Gastrocnemius medialis (tissue), 4 donors: ENCODE measurements at regions not wholly inside any gene's neighbourhood (a gene's known extent, or its start where the extent isn't known, plus 50 kb on each side); places are given as distances from the start of the nearest gene placed in this dataset.

Experiments
- POLR2A ChIP-seq, 2 donors: fragments of 450-650 bp; IDR thresholded peaks; one replicate each; pipeline ENCODE4 v1.6.1; 2017; ENCODE audit warnings: antibody characterized with exemption in 2 of 2, mild to moderate bottlenecking in 2 of 2, moderate library complexity in 2 of 2
- TF ChIP-seq, protein P1 (sequence below), 5 experiments: fragments of 450-650 bp in 3 of 5; fragments of 200-600 bp in 2 of 5; sonication (generic) in 2 of 5; IDR thresholded peaks in 4 of 5; conservative IDR thresholded peaks in 1 of 5; 1 replicate in 4 of 5; 2 replicates in 1 of 5; pipeline ENCODE4 v1.5.1; 2016 to 2019; ENCODE audit warnings: antibody characterized with exemption in 5 of 5, mild to moderate bottlenecking in 3 of 5, moderate library complexity in 3 of 5

DNA sequence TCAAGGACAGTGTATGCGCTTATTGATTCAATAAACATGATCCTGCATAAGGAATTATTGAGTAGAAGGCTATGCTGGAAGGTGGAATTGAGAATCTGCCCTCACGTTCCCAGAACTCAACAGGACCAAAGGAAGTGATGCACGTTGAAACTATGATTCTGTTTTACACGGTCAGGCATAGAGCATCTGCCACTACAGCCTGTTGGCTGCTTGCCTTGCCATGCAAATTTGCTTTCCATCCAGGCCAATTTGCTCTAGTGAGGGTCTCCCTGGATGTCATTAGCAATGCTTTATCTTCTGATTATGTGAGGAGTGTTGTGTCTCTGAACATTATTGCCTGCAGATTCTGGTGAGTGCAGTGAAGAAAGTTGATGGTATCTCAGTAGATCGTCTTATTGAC, 132.9 kb downstream of the ADRA2A start:
- TF ChIP-seq, protein P1, sequence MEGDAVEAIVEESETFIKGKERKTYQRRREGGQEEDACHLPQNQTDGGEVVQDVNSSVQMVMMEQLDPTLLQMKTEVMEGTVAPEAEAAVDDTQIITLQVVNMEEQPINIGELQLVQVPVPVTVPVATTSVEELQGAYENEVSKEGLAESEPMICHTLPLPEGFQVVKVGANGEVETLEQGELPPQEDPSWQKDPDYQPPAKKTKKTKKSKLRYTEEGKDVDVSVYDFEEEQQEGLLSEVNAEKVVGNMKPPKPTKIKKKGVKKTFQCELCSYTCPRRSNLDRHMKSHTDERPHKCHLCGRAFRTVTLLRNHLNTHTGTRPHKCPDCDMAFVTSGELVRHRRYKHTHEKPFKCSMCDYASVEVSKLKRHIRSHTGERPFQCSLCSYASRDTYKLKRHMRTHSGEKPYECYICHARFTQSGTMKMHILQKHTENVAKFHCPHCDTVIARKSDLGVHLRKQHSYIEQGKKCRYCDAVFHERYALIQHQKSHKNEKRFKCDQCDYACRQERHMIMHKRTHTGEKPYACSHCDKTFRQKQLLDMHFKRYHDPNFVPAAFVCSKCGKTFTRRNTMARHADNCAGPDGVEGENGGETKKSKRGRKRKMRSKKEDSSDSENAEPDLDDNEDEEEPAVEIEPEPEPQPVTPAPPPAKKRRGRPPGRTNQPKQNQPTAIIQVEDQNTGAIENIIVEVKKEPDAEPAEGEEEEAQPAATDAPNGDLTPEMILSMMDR (IDR thresholded peaks at IDR 0.05 in 4 of 5, conservative IDR thresholded peaks at IDR 0.05 in 1 of 5) = no peak
- TF ChIP-seq POLR2A (IDR thresholded peaks at IDR 0.05) = no peak
